Natural killer cell (primary cell): ENCODE measurements at regions not wholly inside any gene's neighbourhood (a gene's known extent, or its start where the extent isn't known, plus 50 kb on each side); places are given as distances from the start of the nearest gene placed in this dataset.

Experiments used
- ATAC-seq, 3 donors: fragments of 150-1000 bp in 2 of 3; fragments of 200-7000 bp in 1 of 3; cut with Tn5 transposase; 1 replicate in 1 of 3; 2 replicates in 2 of 3; pipeline ENCODE4 v1.10.0; 2021; ENCODE audit warnings: mild to moderate bottlenecking in 2 of 3, moderate library complexity in 2 of 3
- DNase-seq, 2 donors: peaks; one replicate each; pipeline versions ENCODE4 v3.0.0 to v3.0.0-alpha.2; 2013 to 2021; ENCODE audit warnings: mixed read lengths in 1 of 2
- H3K27ac ChIP-seq: one replicate; pipeline ENCODE4 v1.5.1; 2013; ENCODE audit warnings: mild to moderate bottlenecking, low read length
- H3K27me3 ChIP-seq: one replicate; pipeline ENCODE4 v1.6.1; 2013; ENCODE audit warnings: low read length; ENCODE audit not compliant: control insufficient read depth, insufficient read depth
- H3K36me3 ChIP-seq: one replicate; pipeline ENCODE4 v1.6.1; 2013; ENCODE audit warnings: low read length; ENCODE audit not compliant: control insufficient read depth, insufficient read depth
- H3K4me1 ChIP-seq: one replicate; pipeline ENCODE4 v1.6.1; 2013; ENCODE audit warnings: low read length; ENCODE audit not compliant: control insufficient read depth, insufficient read depth
- H3K4me3 ChIP-seq: one replicate; pipeline ENCODE4 v1.5.1; 2013; ENCODE audit warnings: low read length
- H3K9me3 ChIP-seq: one replicate; pipeline ENCODE4 v1.6.1; 2013; ENCODE audit warnings: low read length; ENCODE audit not compliant: control insufficient read depth, insufficient read depth
- H3K27ac Mint-ChIP-seq, 2 donors: one replicate each; pipeline ENCODE4 v1.8.0; 2022; ENCODE audit warnings: mild to moderate bottlenecking in 2 of 2, mixed read lengths in 2 of 2, moderate library complexity in 1 of 2
- H3K27me3 Mint-ChIP-seq, 2 donors: one replicate each; pipeline ENCODE4 v1.8.0; 2022; ENCODE audit warnings: low read depth in 2 of 2, mixed read lengths in 2 of 2
- H3K36me3 Mint-ChIP-seq: one replicate; pipeline ENCODE4 v1.8.0; 2022; ENCODE audit warnings: mixed read lengths
- H3K4me1 Mint-ChIP-seq, 2 donors: one replicate each; pipeline ENCODE4 v1.8.0; 2022; ENCODE audit warnings: mixed read lengths in 2 of 2
- H3K4me3 Mint-ChIP-seq: one replicate; pipeline ENCODE4 v1.8.0; 2022; ENCODE audit warnings: mild to moderate bottlenecking, moderate library complexity, mixed read lengths
- H3K9me3 Mint-ChIP-seq, 2 donors: one replicate each; pipeline ENCODE4 v1.8.0; 2022; ENCODE audit warnings: mixed read lengths in 2 of 2
- CTCF ChIP-seq: fragments of 200-600 bp; IDR thresholded peaks from one replicate; pipeline ENCODE4 v1.8.0; 2022; ENCODE audit warnings: antibody characterized with exemption
- WGBS: methylation state at CpG from one replicate; pipeline ENCODE4 v1.1.7; 2013; ENCODE audit warnings: missing lambda C conversion rate; ENCODE audit not compliant: insufficient coverage; 5-methylcytosine and 5-hydroxymethylcytosine counted together
- intact Hi-C: fragments of 100-400 bp; cut with micrococcal nuclease; formaldehyde crosslinking; loops from one replicate; pipeline ENCODE4 v1.14.2; 2022

GRCh38 chr1:38718031-38718430, 141.5 kb downstream of the RRAGC start:
- Mint-ChIP-seq H3K4me1 (no peaks in the 10 kb centered on the region), H3K4me3 (no peak overlapping the region), H3K9me3 (no peaks in the 10 kb centered on the region), H3K27me3 (peaks cover 0 to under 1% of the 10 kb centered on the region in 2 donors), H3K27ac (no peak overlapping the region), H3K36me3 (no peaks in the 10 kb centered on the region)
- WGBS, result 86% methylated on average over 8 of the region's 8 CpGs
- Histone ChIP-seq H3K27ac (no peak overlapping the region), H3K4me1 (no peaks in the 10 kb centered on the region), H3K36me3 (no peaks in the 10 kb centered on the region), H3K27me3 (no peaks in the 10 kb centered on the region), H3K9me3 (no peaks in the 10 kb centered on the region), H3K4me3 (no peak overlapping the region)
- no peak for TF ChIP-seq CTCF
- intact Hi-C loops, result no loop called here
- ATAC-seq (no peak), DNase-seq (no peak)

GRCh38 chr1:38716229-38716628, 143.3 kb downstream of the RRAGC start:
- H3K36me3 Mint-ChIP-seq, result no peaks in the 10 kb centered on the region
- peaks cover 5 to 16% of the 10 kb centered on the region in 2 donors for H3K27me3 Mint-ChIP-seq
- intact Hi-C loops, result no loop called here
- Histone ChIP-seq H3K36me3 (no peaks in the 10 kb centered on the region), H3K4me1 (no peaks in the 10 kb centered on the region), H3K9me3 (no peaks in the 10 kb centered on the region), H3K27ac (no peak overlapping the region), H3K4me3 (no peak overlapping the region), H3K27me3 (no peaks in the 10 kb centered on the region)
- H3K27ac Mint-ChIP-seq, result no peak overlapping the region
- H3K4me1 Mint-ChIP-seq, result no peaks in the 10 kb centered on the region
- no peaks in the 10 kb centered on the region for H3K9me3 Mint-ChIP-seq
- 89% methylated on average over 2 of the region's 2 CpGs for WGBS
- ATAC-seq (no peak), DNase-seq (no peak)
- TF ChIP-seq CTCF, result no peak
- no peak overlapping the region for H3K4me3 Mint-ChIP-seq

- no peaks in the 10 kb centered on the region for H3K36me3 ChIP-seq
- H3K4me3 ChIP-seq, result no peak overlapping the region
- DNase-seq (no peak), ATAC-seq (no peak)
- no peaks in the 10 kb centered on the region for H3K9me3 ChIP-seq
- intact Hi-C loops, result no loop called here
- no peak overlapping the region for H3K4me3 Mint-ChIP-seq
- H3K4me1 Mint-ChIP-seq, result no peaks in the 10 kb centered on the region
- no peaks in the 10 kb centered on the region for H3K4me1 ChIP-seq
- no peak overlapping the region for H3K27ac Mint-ChIP-seq
- H3K27me3 Mint-ChIP-seq, result peaks cover 5 to 16% of the 10 kb centered on the region in 2 donors
- no peaks in the 10 kb centered on the region for H3K27me3 ChIP-seq
- no peaks in the 10 kb centered on the region for H3K36me3 Mint-ChIP-seq
- no peak overlapping the region for H3K27ac ChIP-seq
- TF ChIP-seq CTCF, result no peak
- 87% methylated on average over 9 of the region's 9 CpGs for WGBS
- H3K9me3 Mint-ChIP-seq, result no peaks in the 10 kb centered on the region
These were observed 144.2 kb downstream of the RRAGC start for GRCh38 chr1:38715415-38715814.

GRCh38 chr1:38712046-38712445, 147.5 kb downstream of the RRAGC start:
- no peaks in the 10 kb centered on the region for H3K4me1 Mint-ChIP-seq
- H3K9me3 Mint-ChIP-seq, result no peaks in the 10 kb centered on the region
- Histone ChIP-seq H3K4me3 (no peak overlapping the region), H3K27me3 (no peaks in the 10 kb centered on the region), H3K27ac (no peak overlapping the region), H3K4me1 (no peaks in the 10 kb centered on the region), H3K36me3 (no peaks in the 10 kb centered on the region), H3K9me3 (no peaks in the 10 kb centered on the region)
- no peaks in the 10 kb centered on the region for H3K36me3 Mint-ChIP-seq
- no peak for DNase-seq
- TF ChIP-seq CTCF, result no peak
- ATAC-seq, result no peak
- no peak overlapping the region for H3K4me3 Mint-ChIP-seq
- H3K27me3 Mint-ChIP-seq, result peaks cover 8 to 29% of the 10 kb centered on the region in 2 donors
- no peak overlapping the region for H3K27ac Mint-ChIP-seq
- intact Hi-C loops, result no loop called here
- WGBS, result 78% methylated on average over 1 of the region's 1 CpG
